Gastroesophageal sphincter (tissue), 3 donors: ENCODE measurements at regions not wholly inside any gene's neighbourhood (a gene's known extent, or its start where the extent isn't known, plus 50 kb on each side); places are given as distances from the start of the nearest gene placed in this dataset.

ENCODE experiments used
- POLR2A ChIP-seq, 2 donors: fragments of 450-650 bp; IDR thresholded peaks; one replicate each; pipeline ENCODE4 v1.6.1; 2017; ENCODE audit warnings: antibody characterized with exemption in 2 of 2, mild to moderate bottlenecking in 2 of 2, moderate library complexity in 1 of 2
- POLR2AphosphoS5 ChIP-seq: sonication (generic); formaldehyde crosslinking; IDR thresholded peaks from one replicate; pipeline ENCODE4 v1.6.1; 2017; ENCODE audit warnings: antibody characterized with exemption
- TF ChIP-seq, protein P1 (sequence below), 4 experiments: fragments of 200-600 bp in 2 of 4; fragments of 450-650 bp in 2 of 4; sonication (generic) in 1 of 4; IDR thresholded peaks; one replicate each; pipeline ENCODE4 v1.5.1; 2017 to 2019; ENCODE audit warnings: antibody characterized with exemption in 4 of 4, mild to moderate bottlenecking in 2 of 4, moderate library complexity in 2 of 4

DNA sequence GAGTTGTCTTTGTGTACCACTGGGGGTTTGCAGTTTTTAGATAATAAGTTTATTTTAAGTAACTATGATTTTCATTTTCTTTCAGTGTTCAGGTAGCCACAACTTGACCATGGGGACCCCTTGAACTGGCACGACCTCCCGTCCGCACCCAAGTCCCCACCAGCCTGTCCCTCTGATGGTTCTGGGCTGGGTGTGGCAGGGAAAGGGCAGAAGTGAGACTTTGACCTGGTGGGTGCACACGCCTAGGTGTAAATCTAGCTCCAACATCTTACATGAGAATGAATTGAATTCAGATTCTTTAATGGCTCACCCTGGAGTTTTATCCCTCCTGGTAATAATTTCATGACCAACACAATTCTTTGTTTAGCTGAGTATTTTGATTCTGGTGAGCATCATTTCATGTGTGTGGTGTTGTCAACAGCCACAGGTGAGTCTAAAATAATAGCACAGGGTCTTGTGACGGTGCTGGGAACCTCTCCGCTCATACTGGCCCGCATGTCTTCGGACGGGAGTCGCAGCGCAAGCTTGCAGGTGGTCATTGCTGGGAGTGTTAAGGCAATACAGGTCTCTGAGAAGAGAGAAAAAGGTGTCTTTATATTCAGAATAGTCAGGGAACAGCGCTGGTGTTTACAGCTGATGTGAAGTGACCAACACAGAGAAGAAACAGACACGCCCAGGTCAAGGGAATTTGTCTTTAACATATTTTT is 50.8 kb upstream of the POFUT2 start:
- no peak for TF ChIP-seq POLR2A (IDR thresholded peaks at IDR 0.05)
- TF ChIP-seq, protein P1, sequence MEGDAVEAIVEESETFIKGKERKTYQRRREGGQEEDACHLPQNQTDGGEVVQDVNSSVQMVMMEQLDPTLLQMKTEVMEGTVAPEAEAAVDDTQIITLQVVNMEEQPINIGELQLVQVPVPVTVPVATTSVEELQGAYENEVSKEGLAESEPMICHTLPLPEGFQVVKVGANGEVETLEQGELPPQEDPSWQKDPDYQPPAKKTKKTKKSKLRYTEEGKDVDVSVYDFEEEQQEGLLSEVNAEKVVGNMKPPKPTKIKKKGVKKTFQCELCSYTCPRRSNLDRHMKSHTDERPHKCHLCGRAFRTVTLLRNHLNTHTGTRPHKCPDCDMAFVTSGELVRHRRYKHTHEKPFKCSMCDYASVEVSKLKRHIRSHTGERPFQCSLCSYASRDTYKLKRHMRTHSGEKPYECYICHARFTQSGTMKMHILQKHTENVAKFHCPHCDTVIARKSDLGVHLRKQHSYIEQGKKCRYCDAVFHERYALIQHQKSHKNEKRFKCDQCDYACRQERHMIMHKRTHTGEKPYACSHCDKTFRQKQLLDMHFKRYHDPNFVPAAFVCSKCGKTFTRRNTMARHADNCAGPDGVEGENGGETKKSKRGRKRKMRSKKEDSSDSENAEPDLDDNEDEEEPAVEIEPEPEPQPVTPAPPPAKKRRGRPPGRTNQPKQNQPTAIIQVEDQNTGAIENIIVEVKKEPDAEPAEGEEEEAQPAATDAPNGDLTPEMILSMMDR (IDR thresholded peaks at IDR 0.05) = no peak
- TF ChIP-seq POLR2AphosphoS5 = no peak
